ENCODE measurements at regions not wholly inside any gene's neighbourhood (a gene's known extent, or its start where the extent isn't known, plus 50 kb on each side); places are given as distances from the start of the nearest gene placed in this dataset.

- TF ChIP-seq CTCF (IDR thresholded peaks at IDR 0.05) = no peak
- no peak for DNase-seq (ENCODE audit: low spot score)
- H3K36me3 ChIP-seq = no peaks in the 10 kb centered on the region
- H3K27me3 ChIP-seq = no peaks in the 10 kb centered on the region
- no peak overlapping the region for H3K4me3 ChIP-seq
- no peak overlapping the region for H3K27ac ChIP-seq
- no peaks in the 10 kb centered on the region for H3K9me3 ChIP-seq
- H3K4me1 ChIP-seq = no peaks in the 10 kb centered on the region
Measured at GRCh38 chr20:22513574-22513973, 70.8 kb downstream of the FOXA2 start.

GRCh38 chr20:22512911-22513489 is 71.4 kb downstream of the FOXA2 start:
- no peaks in the 10 kb centered on the region for H3K9me3 ChIP-seq
- DNase-seq (ENCODE audit: low spot score) = no peak
- H3K36me3 ChIP-seq = no peaks in the 10 kb centered on the region
- no peak overlapping the region for H3K27ac ChIP-seq
- no peak for TF ChIP-seq CTCF (IDR thresholded peaks at IDR 0.05)
- no peak overlapping the region for H3K4me3 ChIP-seq
- no peaks in the 10 kb centered on the region for H3K27me3 ChIP-seq
- H3K4me1 ChIP-seq = no peaks in the 10 kb centered on the region

- no peak for DNase-seq (ENCODE audit: low spot score)
- TF ChIP-seq CTCF (IDR thresholded peaks at IDR 0.05) = no peak
- Histone ChIP-seq H3K4me1 (no peaks in the 10 kb centered on the region), H3K27me3 (no peaks in the 10 kb centered on the region), H3K27ac (no peak overlapping the region), H3K36me3 (no peaks in the 10 kb centered on the region), H3K9me3 (no peaks in the 10 kb centered on the region), H3K4me3 (no peak overlapping the region)
Measured at GRCh38 chr20:22511943-22512910, 72.1 kb downstream of the FOXA2 start.

GRCh38 chr20:22509843-22510147 is 74.6 kb downstream of the FOXA2 start:
- TF ChIP-seq CTCF (IDR thresholded peaks at IDR 0.05) = no peak
- Histone ChIP-seq H3K27me3 (no peaks in the 10 kb centered on the region), H3K4me1 (no peaks in the 10 kb centered on the region), H3K9me3 (no peaks in the 10 kb centered on the region), H3K4me3 (no peak overlapping the region), H3K27ac (no peak overlapping the region), H3K36me3 (no peaks in the 10 kb centered on the region)
- DNase-seq (ENCODE audit: low spot score) = no peak

GRCh38 chr20:22509090-22509842 is 75.1 kb downstream of the FOXA2 start:
- TF ChIP-seq CTCF (IDR thresholded peaks at IDR 0.05) = no peak
- Histone ChIP-seq H3K4me3 (no peak overlapping the region), H3K27ac (no peak overlapping the region), H3K9me3 (no peaks in the 10 kb centered on the region), H3K36me3 (no peaks in the 10 kb centered on the region), H3K4me1 (no peaks in the 10 kb centered on the region), H3K27me3 (no peaks in the 10 kb centered on the region)
- DNase-seq (ENCODE audit: low spot score) = no peak
